WTC11 (cell line): ENCODE measurements at regions not wholly inside any gene's neighbourhood (a gene's known extent, or its start where the extent isn't known, plus 50 kb on each side); places are given as distances from the start of the nearest gene placed in this dataset.

Experiments
- ATAC-seq: fragments of 200-7000 bp; cut with Tn5 transposase; 2 replicates; pipeline ENCODE4 v1.10.0; 2021; ENCODE audit warnings: mild to moderate bottlenecking, moderate library complexity
- CTCF ChIA-PET: fragments of 300-600 bp; sonication (Branson Sonifier 250); formaldehyde crosslinking; loops from one replicate; lab custom pipeline; 2021; ENCODE audit warnings: antibody characterized with exemption; lab: Charles Lee
- POLR2A ChIA-PET: fragments of 350-600 bp; sonication (Branson Sonifier 250); formaldehyde crosslinking; loops from one replicate; lab custom pipeline; 2021; ENCODE audit warnings: antibody characterized with exemption; lab: Charles Lee
- DNase-seq: peaks from one replicate; pipeline ENCODE4 v3.0.0; 2021; ENCODE audit warnings: low spot score
- H3K27ac Mint-ChIP-seq: 2 replicates; pipeline ENCODE4 v1.8.0; 2021; ENCODE audit warnings: mixed read lengths
- H3K27me3 Mint-ChIP-seq: 2 replicates; pipeline ENCODE4 v1.8.0; 2021; ENCODE audit warnings: low read depth, mild to moderate bottlenecking, moderate library complexity, mixed read lengths
- H3K36me3 Mint-ChIP-seq: 2 replicates; pipeline ENCODE4 v1.8.0; 2021; ENCODE audit warnings: mixed read lengths
- H3K4me1 Mint-ChIP-seq: 2 replicates; pipeline ENCODE4 v1.8.0; 2022; ENCODE audit warnings: mixed read lengths
- H3K4me3 Mint-ChIP-seq: 2 replicates; pipeline ENCODE4 v1.8.0; 2021; ENCODE audit warnings: mild to moderate bottlenecking, moderate library complexity, mixed read lengths
- H3K9me3 Mint-ChIP-seq: 2 replicates; pipeline ENCODE4 v1.8.0; 2021; ENCODE audit warnings: mixed read lengths
- CBFB ChIP-seq: sonication (generic); formaldehyde crosslinking; IDR thresholded peaks from 2 replicates; pipeline ENCODE4 v1.8.1; 2022; ENCODE audit warnings: mild to moderate bottlenecking, low read depth, missing genetic modification reagents
- EMX1 ChIP-seq: fragments of 250-450 bp; sonication (Bioruptor Pico); IDR thresholded peaks from 2 replicates; pipeline ENCODE4 v1.8.0; 2021; ENCODE audit warnings: mild to moderate bottlenecking
- IRF2 ChIP-seq: sonication (generic); formaldehyde crosslinking; IDR thresholded peaks from 2 replicates; pipeline ENCODE4 v1.8.0; 2022; ENCODE audit warnings: low read depth, missing genetic modification reagents, borderline replicate concordance
- MXD4 ChIP-seq: fragments of 250-450 bp; sonication (Bioruptor Pico); IDR thresholded peaks from 2 replicates; pipeline ENCODE4 v1.8.0; 2021; ENCODE audit warnings: mild to moderate bottlenecking, moderate library complexity, borderline replicate concordance
- NR2C2 ChIP-seq: sonication (generic); formaldehyde crosslinking; IDR thresholded peaks from 2 replicates; pipeline ENCODE4 v1.8.0; 2022; ENCODE audit warnings: mild to moderate bottlenecking, missing genetic modification reagents
- NR3C1 ChIP-seq: sonication (generic); formaldehyde crosslinking; conservative IDR thresholded peaks from 2 replicates; pipeline ENCODE4 v1.8.1; 2023; ENCODE audit warnings: low read depth, mild to moderate bottlenecking, missing genetic modification reagents
- RORB ChIP-seq: fragments of 250-450 bp; sonication (Bioruptor Pico); IDR thresholded peaks from 2 replicates; pipeline ENCODE4 v1.9.0; 2021; ENCODE audit warnings: mild to moderate bottlenecking
- SMAD3 ChIP-seq: sonication (generic); formaldehyde crosslinking; IDR thresholded peaks from 2 replicates; pipeline ENCODE4 v1.8.0; 2022; ENCODE audit warnings: missing genetic modification reagents, mild to moderate bottlenecking, borderline replicate concordance
- SMAD4 ChIP-seq: sonication (generic); formaldehyde crosslinking; IDR thresholded peaks from 2 replicates; pipeline ENCODE4 v1.8.0; 2022; ENCODE audit warnings: mild to moderate bottlenecking, missing genetic modification reagents
- TEAD1 ChIP-seq: sonication (generic); formaldehyde crosslinking; IDR thresholded peaks from 2 replicates; pipeline ENCODE4 v1.8.0; 2022; ENCODE audit warnings: mild to moderate bottlenecking, missing genetic modification reagents
- ZMAT4 ChIP-seq: fragments of 250-450 bp; sonication (Bioruptor Pico); IDR thresholded peaks from 2 replicates; pipeline ENCODE4 v1.9.0; 2021; ENCODE audit warnings: mild to moderate bottlenecking
- ZNF219 ChIP-seq: sonication (generic); formaldehyde crosslinking; IDR thresholded peaks from 2 replicates; pipeline ENCODE4 v1.8.0; 2023; ENCODE audit warnings: missing genetic modification reagents, mild to moderate bottlenecking, borderline replicate concordance
- TF ChIP-seq, protein P1 (sequence below): fragments of 250-450 bp; sonication (Bioruptor Pico); IDR thresholded peaks from 2 replicates; pipeline ENCODE4 v2.1.2; 2022; ENCODE audit warnings: mild to moderate bottlenecking, moderate library complexity
- TF ChIP-seq, protein P2 (sequence below): sonication (generic); formaldehyde crosslinking; IDR thresholded peaks from 2 replicates; pipeline ENCODE4 v1.8.1; 2022; ENCODE audit warnings: mild to moderate bottlenecking, missing genetic modification reagents, moderate library complexity, borderline replicate concordance
- TF ChIP-seq, protein P3 (sequence below): fragments of 250-450 bp; sonication (Bioruptor Pico); IDR thresholded peaks from 2 replicates; pipeline ENCODE4 v1.9.0; 2021; ENCODE audit warnings: mild to moderate bottlenecking, borderline replicate concordance
- TF ChIP-seq, protein P4 (sequence below): sonication (generic); formaldehyde crosslinking; IDR thresholded peaks from 2 replicates; pipeline ENCODE4 v1.8.0; 2023; ENCODE audit warnings: missing genetic modification reagents, mild to moderate bottlenecking, borderline replicate concordance

GRCh38 chr6:130534627-130535026 lies 168.8 kb downstream of the TMEM200A start:
- no peaks in the 10 kb centered on the region for H3K36me3 Mint-ChIP-seq
- DNase-seq (no peak), ATAC-seq (no peak)
- H3K4me3 Mint-ChIP-seq, result no peak overlapping the region
- H3K27me3 Mint-ChIP-seq, result no peaks in the 10 kb centered on the region
- peaks cover 23% of the 10 kb centered on the region for H3K9me3 Mint-ChIP-seq
- H3K27ac Mint-ChIP-seq, result no peak overlapping the region
- CTCF ChIA-PET, result no interaction called here
- TF ChIP-seq SMAD4 (CRISPR knock-in tag), result no peak
- H3K4me1 Mint-ChIP-seq, result no peaks in the 10 kb centered on the region
- POLR2A ChIA-PET, result interaction anchor here (0.6 kb wide), 1 partner anchor 26 kb away, joined by 4 read pairs; no protein-coding TSS in a partner anchor

DNA sequence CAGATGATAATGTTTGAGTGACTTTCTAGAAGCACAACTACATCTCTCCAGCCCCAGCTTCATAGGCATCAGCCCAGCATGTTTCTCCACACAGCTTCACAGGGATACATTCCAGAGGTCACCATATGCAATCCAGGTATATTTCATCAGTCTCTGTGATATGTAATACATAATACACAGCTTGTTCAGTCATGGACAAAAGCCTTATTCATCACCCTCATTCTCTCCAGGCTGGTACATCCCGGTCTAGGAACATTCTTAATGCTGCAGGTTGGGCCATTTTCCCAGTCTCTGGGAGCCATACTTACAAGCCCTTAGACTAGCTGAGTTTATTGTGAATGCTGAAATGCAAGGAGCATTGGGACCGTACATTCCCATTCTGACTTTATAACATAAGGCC lies 169.4 kb downstream of the TMEM200A start:
- no peak for TF ChIP-seq IRF2 (CRISPR knock-in tag)
- no peak for TF ChIP-seq SMAD3 (CRISPR knock-in tag)
- no peak for TF ChIP-seq EMX1
- TF ChIP-seq, protein P1, sequence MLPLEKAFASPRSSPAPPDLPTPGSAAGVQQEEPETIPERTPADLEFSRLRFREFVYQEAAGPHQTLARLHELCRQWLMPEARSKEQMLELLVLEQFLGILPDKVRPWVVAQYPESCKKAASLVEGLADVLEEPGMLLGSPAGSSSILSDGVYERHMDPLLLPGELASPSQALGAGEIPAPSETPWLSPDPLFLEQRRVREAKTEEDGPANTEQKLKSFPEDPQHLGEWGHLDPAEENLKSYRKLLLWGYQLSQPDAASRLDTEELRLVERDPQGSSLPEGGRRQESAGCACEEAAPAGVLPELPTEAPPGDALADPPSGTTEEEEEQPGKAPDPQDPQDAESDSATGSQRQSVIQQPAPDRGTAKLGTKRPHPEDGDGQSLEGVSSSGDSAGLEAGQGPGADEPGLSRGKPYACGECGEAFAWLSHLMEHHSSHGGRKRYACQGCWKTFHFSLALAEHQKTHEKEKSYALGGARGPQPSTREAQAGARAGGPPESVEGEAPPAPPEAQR (CRISPR knock-in tag), result no peak
- TF ChIP-seq, protein P2, sequence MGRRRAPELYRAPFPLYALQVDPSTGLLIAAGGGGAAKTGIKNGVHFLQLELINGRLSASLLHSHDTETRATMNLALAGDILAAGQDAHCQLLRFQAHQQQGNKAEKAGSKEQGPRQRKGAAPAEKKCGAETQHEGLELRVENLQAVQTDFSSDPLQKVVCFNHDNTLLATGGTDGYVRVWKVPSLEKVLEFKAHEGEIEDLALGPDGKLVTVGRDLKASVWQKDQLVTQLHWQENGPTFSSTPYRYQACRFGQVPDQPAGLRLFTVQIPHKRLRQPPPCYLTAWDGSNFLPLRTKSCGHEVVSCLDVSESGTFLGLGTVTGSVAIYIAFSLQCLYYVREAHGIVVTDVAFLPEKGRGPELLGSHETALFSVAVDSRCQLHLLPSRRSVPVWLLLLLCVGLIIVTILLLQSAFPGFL (CRISPR knock-in tag), result no peak
- TF ChIP-seq, protein P3, sequence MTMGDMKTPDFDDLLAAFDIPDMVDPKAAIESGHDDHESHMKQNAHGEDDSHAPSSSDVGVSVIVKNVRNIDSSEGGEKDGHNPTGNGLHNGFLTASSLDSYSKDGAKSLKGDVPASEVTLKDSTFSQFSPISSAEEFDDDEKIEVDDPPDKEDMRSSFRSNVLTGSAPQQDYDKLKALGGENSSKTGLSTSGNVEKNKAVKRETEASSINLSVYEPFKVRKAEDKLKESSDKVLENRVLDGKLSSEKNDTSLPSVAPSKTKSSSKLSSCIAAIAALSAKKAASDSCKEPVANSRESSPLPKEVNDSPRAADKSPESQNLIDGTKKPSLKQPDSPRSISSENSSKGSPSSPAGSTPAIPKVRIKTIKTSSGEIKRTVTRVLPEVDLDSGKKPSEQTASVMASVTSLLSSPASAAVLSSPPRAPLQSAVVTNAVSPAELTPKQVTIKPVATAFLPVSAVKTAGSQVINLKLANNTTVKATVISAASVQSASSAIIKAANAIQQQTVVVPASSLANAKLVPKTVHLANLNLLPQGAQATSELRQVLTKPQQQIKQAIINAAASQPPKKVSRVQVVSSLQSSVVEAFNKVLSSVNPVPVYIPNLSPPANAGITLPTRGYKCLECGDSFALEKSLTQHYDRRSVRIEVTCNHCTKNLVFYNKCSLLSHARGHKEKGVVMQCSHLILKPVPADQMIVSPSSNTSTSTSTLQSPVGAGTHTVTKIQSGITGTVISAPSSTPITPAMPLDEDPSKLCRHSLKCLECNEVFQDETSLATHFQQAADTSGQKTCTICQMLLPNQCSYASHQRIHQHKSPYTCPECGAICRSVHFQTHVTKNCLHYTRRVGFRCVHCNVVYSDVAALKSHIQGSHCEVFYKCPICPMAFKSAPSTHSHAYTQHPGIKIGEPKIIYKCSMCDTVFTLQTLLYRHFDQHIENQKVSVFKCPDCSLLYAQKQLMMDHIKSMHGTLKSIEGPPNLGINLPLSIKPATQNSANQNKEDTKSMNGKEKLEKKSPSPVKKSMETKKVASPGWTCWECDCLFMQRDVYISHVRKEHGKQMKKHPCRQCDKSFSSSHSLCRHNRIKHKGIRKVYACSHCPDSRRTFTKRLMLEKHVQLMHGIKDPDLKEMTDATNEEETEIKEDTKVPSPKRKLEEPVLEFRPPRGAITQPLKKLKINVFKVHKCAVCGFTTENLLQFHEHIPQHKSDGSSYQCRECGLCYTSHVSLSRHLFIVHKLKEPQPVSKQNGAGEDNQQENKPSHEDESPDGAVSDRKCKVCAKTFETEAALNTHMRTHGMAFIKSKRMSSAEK (CRISPR knock-in tag), result no peak
- TF ChIP-seq CBFB (CRISPR knock-in tag), result no peak
- TF ChIP-seq TEAD1 (CRISPR knock-in tag), result no peak
- no peak for TF ChIP-seq NR3C1
- TF ChIP-seq RORB (CRISPR knock-in tag), result no peak
- no peak for TF ChIP-seq MXD4 (CRISPR knock-in tag)
- no peak for TF ChIP-seq ZMAT4 (CRISPR knock-in tag)
- no peak for TF ChIP-seq NR2C2 (CRISPR knock-in tag)
- TF ChIP-seq, protein P4, sequence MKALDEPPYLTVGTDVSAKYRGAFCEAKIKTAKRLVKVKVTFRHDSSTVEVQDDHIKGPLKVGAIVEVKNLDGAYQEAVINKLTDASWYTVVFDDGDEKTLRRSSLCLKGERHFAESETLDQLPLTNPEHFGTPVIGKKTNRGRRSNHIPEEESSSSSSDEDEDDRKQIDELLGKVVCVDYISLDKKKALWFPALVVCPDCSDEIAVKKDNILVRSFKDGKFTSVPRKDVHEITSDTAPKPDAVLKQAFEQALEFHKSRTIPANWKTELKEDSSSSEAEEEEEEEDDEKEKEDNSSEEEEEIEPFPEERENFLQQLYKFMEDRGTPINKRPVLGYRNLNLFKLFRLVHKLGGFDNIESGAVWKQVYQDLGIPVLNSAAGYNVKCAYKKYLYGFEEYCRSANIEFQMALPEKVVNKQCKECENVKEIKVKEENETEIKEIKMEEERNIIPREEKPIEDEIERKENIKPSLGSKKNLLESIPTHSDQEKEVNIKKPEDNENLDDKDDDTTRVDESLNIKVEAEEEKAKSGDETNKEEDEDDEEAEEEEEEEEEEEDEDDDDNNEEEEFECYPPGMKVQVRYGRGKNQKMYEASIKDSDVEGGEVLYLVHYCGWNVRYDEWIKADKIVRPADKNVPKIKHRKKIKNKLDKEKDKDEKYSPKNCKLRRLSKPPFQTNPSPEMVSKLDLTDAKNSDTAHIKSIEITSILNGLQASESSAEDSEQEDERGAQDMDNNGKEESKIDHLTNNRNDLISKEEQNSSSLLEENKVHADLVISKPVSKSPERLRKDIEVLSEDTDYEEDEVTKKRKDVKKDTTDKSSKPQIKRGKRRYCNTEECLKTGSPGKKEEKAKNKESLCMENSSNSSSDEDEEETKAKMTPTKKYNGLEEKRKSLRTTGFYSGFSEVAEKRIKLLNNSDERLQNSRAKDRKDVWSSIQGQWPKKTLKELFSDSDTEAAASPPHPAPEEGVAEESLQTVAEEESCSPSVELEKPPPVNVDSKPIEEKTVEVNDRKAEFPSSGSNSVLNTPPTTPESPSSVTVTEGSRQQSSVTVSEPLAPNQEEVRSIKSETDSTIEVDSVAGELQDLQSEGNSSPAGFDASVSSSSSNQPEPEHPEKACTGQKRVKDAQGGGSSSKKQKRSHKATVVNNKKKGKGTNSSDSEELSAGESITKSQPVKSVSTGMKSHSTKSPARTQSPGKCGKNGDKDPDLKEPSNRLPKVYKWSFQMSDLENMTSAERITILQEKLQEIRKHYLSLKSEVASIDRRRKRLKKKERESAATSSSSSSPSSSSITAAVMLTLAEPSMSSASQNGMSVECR (CRISPR knock-in tag), result no peak
- no peak for TF ChIP-seq ZNF219 (CRISPR knock-in tag)
- Mint-ChIP-seq H3K27ac (no peak overlapping the region), H3K36me3 (peaks cover 2% of the 10 kb centered on the region; the same call in 1 of the 2 replicates), H3K4me1 (no peaks in the 10 kb centered on the region), H3K27me3 (no peaks in the 10 kb centered on the region), H3K9me3 (peaks cover 28% of the 10 kb centered on the region), H3K4me3 (no peak overlapping the region)
- no peak for DNase-seq
- CTCF ChIA-PET, result no interaction called here
- POLR2A ChIA-PET, result no interaction called here
- ATAC-seq, result no peak
